GM10248 (cell line): ENCODE measurements at regions not wholly inside any gene's neighbourhood (a gene's known extent, or its start where the extent isn't known, plus 50 kb on each side); places are given as distances from the start of the nearest gene placed in this dataset.
"Not testable (repeated sequence)": the region's sequence is repeated elsewhere in the genome, so short reads cannot be mapped to it uniquely, and the experiment has no call there.

Experiments
- CTCF ChIA-PET: fragments of 300-600 bp; sonication (Branson Sonifier 250); formaldehyde crosslinking; extraction: SDS; loops from one replicate; lab custom pipeline; 2021; ENCODE audit warnings: antibody characterized with exemption; lab: Yijun Ruan, JAX
- POLR2A ChIA-PET: fragments of 350-650 bp; sonication (Branson Sonifier 250); formaldehyde crosslinking; extraction: SDS; loops from one replicate; lab custom pipeline; 2020; ENCODE audit warnings: antibody characterized with exemption; lab: Yijun Ruan, JAX
- DNase-seq: peaks from one replicate; pipeline ENCODE4 v3.0.0; 2012; ENCODE audit errors: extremely low spot score
- CTCF ChIP-seq: IDR thresholded peaks from 2 replicates; pipeline ENCODE4 v1.5.1; 2012; ENCODE audit warnings: mild to moderate bottlenecking, low read depth; ENCODE audit errors: extremely low read depth, missing control alignments, control extremely low read depth

GRCh38 chr22:49457146-49457545, 370.5 kb downstream of the BRD1 start:
- no peak for DNase-seq
- ChIA-PET POLR2A (no interaction called here), CTCF (interaction anchor here (1.0 kb wide), 1 partner anchor 9 kb away, joined by 5 read pairs; no protein-coding TSS in a partner anchor)
- TF ChIP-seq CTCF = no peak

- CTCF ChIA-PET = interaction anchor here (1.0 kb wide), 1 partner anchor 9 kb away, joined by 4 read pairs; no protein-coding TSS in a partner anchor
- no peak for DNase-seq
- POLR2A ChIA-PET = no interaction called here
- TF ChIP-seq CTCF = no peak
Measured at GRCh38 chr22:49455595-49455994, 372.1 kb downstream of the BRD1 start.

- POLR2A ChIA-PET = no interaction called here
- CTCF ChIA-PET = interaction anchor here (1.0 kb wide), 1 partner anchor 9 kb away, joined by 4 read pairs; no protein-coding TSS in a partner anchor
- no peak for TF ChIP-seq CTCF
- DNase-seq = no peak
Measured at GRCh38 chr22:49454726-49455125, 372.9 kb downstream of the BRD1 start.

DNA sequence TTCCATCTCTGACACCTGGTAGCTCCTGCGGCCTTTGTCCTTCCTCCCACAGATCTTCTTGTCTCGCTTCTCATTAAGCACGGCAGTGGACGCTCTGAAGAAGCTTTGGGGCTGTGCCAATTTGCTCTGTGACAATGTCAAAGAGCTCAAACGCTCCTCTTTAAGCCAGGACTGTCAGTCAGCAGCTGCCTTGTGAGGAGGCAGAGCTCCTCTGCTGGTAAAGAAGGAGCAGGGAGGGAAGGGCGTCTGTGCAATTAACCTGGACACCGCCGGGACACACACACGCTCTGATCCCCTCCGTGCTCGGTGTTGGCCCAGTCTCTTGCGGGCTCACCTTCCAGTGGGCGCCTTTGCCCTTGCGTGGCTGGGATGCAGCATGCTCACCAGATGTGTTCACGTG, 373.9 kb downstream of the BRD1 start:
- POLR2A ChIA-PET = no interaction called here
- no peak for TF ChIP-seq CTCF
- no peak for DNase-seq
- CTCF ChIA-PET = no interaction called here

- CTCF ChIA-PET, DNase-seq, POLR2A ChIA-PET: not testable (repeated sequence)
Measured at GRCh38 chr22:49453019-49453418, 374.7 kb downstream of the BRD1 start.

GRCh38 chr22:49452362-49452946, 375.2 kb downstream of the BRD1 start:
- CTCF ChIA-PET = no interaction called here
- DNase-seq = no peak
- TF ChIP-seq CTCF = no peak
- POLR2A ChIA-PET = no interaction called here

GRCh38 chr22:49451070-49451840, 376.4 kb downstream of the BRD1 start:
- DNase-seq = no peak
- CTCF ChIA-PET = interaction anchor here (1.0 kb wide), 1 partner anchor 23 kb away, joined by 3 read pairs; no protein-coding TSS in a partner anchor
- no peak for TF ChIP-seq CTCF
- POLR2A ChIA-PET = no interaction called here
